ENCODE measurements at regions not wholly inside any gene's neighbourhood (a gene's known extent, or its start where the extent isn't known, plus 50 kb on each side); places are given as distances from the start of the nearest gene placed in this dataset.

- no peak for DNase-seq (ENCODE audit: extremely low spot score)
- ChIA-PET CTCF (no interaction called here), POLR2A (no interaction called here)
- TF ChIP-seq FOXM1 (IDR thresholded peaks at IDR 0.05; ENCODE audit: borderline replicate concordance) = no peak
- TF ChIP-seq CTBP1 (IDR thresholded peaks at IDR 0.05; ENCODE audit: borderline replicate concordance) = no peak
- no peak for TF ChIP-seq SUZ12 (IDR thresholded peaks at IDR 0.05)
- TF ChIP-seq ZNF384 (IDR thresholded peaks at IDR 0.05) = no peak
- TF ChIP-seq PKNOX1 (IDR thresholded peaks at IDR 0.05) = no peak
- no peak for TF ChIP-seq SP1 (IDR thresholded peaks at IDR 0.05)
- no peak for TF ChIP-seq TARDBP (IDR thresholded peaks at IDR 0.05)
- TF ChIP-seq FOXA1 (IDR thresholded peaks at IDR 0.05) = no peak
- TF ChIP-seq LEF1 (IDR thresholded peaks at IDR 0.05; ENCODE audit: borderline replicate concordance) = no peak
- no peak for TF ChIP-seq ELF4 (IDR thresholded peaks at IDR 0.05)
- TF ChIP-seq ARNT (IDR thresholded peaks at IDR 0.05) = no peak
- TF ChIP-seq FOXK2 (IDR thresholded peaks at IDR 0.05) = no peak
- no peak for TF ChIP-seq BHLHE40 (IDR thresholded peaks at IDR 0.05; ENCODE audit: borderline replicate concordance)
- TF ChIP-seq NFRKB (IDR thresholded peaks at IDR 0.05) = no peak
- TF ChIP-seq L3MBTL2 (conservative IDR thresholded peaks at IDR 0.05) = no peak
- no peak for TF ChIP-seq HDGF (IDR thresholded peaks at IDR 0.05; ENCODE audit: borderline replicate concordance)
Measured at GRCh38 chr5:57561231-57561842, 78.7 kb upstream of the ACTBL2 start.

GRCh38 chr5:57559110-57559635 is 76.6 kb upstream of the ACTBL2 start:
- no peak for DNase-seq (ENCODE audit: extremely low spot score)
- ChIA-PET POLR2A (no interaction called here), CTCF (no interaction called here)
- no peak for TF ChIP-seq PKNOX1 (IDR thresholded peaks at IDR 0.05)
- no peak for TF ChIP-seq FOXM1 (IDR thresholded peaks at IDR 0.05; ENCODE audit: borderline replicate concordance)
- no peak for TF ChIP-seq ZNF384 (IDR thresholded peaks at IDR 0.05)
- no peak for TF ChIP-seq LEF1 (IDR thresholded peaks at IDR 0.05; ENCODE audit: borderline replicate concordance)

GRCh38 chr5:57552033-57552432 is 69.4 kb upstream of the ACTBL2 start:
- POLR2A ChIA-PET = no interaction called here
- TF ChIP-seq CTBP1 (IDR thresholded peaks at IDR 0.05; ENCODE audit: borderline replicate concordance) (no peak), ELF4 (IDR thresholded peaks at IDR 0.05) (no peak), HDGF (IDR thresholded peaks at IDR 0.05; ENCODE audit: borderline replicate concordance) (no peak), LEF1 (IDR thresholded peaks at IDR 0.05; ENCODE audit: borderline replicate concordance) (no peak), FOXA1 (IDR thresholded peaks at IDR 0.05) (no peak), SUZ12 (IDR thresholded peaks at IDR 0.05) (no peak), NFRKB (IDR thresholded peaks at IDR 0.05) (no peak), BHLHE40 (IDR thresholded peaks at IDR 0.05; ENCODE audit: borderline replicate concordance) (no peak)
- CTCF ChIA-PET = no interaction called here
- no peak for DNase-seq (ENCODE audit: extremely low spot score)

GRCh38 chr5:57551251-57551650 is 68.6 kb upstream of the ACTBL2 start:
- DNase-seq (ENCODE audit: extremely low spot score) = no peak
- ChIA-PET POLR2A (no interaction called here), CTCF (no interaction called here)
- TF ChIP-seq LEF1 (IDR thresholded peaks at IDR 0.05; ENCODE audit: borderline replicate concordance) (no peak), ARNT (IDR thresholded peaks at IDR 0.05) (no peak), CTBP1 (IDR thresholded peaks at IDR 0.05; ENCODE audit: borderline replicate concordance) (no peak), ZNF384 (IDR thresholded peaks at IDR 0.05) (no peak), FOXK2 (IDR thresholded peaks at IDR 0.05) (no peak), HDGF (IDR thresholded peaks at IDR 0.05; ENCODE audit: borderline replicate concordance) (no peak), BHLHE40 (IDR thresholded peaks at IDR 0.05; ENCODE audit: borderline replicate concordance) (no peak)

- CTCF ChIA-PET = no interaction called here
- DNase-seq (ENCODE audit: extremely low spot score) = no peak
- POLR2A ChIA-PET = no interaction called here
- TF ChIP-seq TARDBP (IDR thresholded peaks at IDR 0.05) (no peak), FOXM1 (IDR thresholded peaks at IDR 0.05; ENCODE audit: borderline replicate concordance) (no peak), FOXA1 (IDR thresholded peaks at IDR 0.05) (no peak), ELF4 (IDR thresholded peaks at IDR 0.05) (no peak), FOXK2 (IDR thresholded peaks at IDR 0.05) (no peak), HDGF (IDR thresholded peaks at IDR 0.05; ENCODE audit: borderline replicate concordance) (no peak), SUZ12 (IDR thresholded peaks at IDR 0.05) (no peak), ZNF384 (IDR thresholded peaks at IDR 0.05) (no peak), CTBP1 (IDR thresholded peaks at IDR 0.05; ENCODE audit: borderline replicate concordance) (no peak), SP1 (IDR thresholded peaks at IDR 0.05) (no peak), NFRKB (IDR thresholded peaks at IDR 0.05) (no peak), ARNT (IDR thresholded peaks at IDR 0.05) (no peak), LEF1 (IDR thresholded peaks at IDR 0.05; ENCODE audit: borderline replicate concordance) (no peak), BHLHE40 (IDR thresholded peaks at IDR 0.05; ENCODE audit: borderline replicate concordance) (no peak), L3MBTL2 (conservative IDR thresholded peaks at IDR 0.05) (no peak)
Measured at GRCh38 chr5:57550132-57550531, 67.5 kb upstream of the ACTBL2 start.

GRCh38 chr5:57549566-57549965 is 67.0 kb upstream of the ACTBL2 start:
- ChIA-PET POLR2A (no interaction called here), CTCF (no interaction called here)
- TF ChIP-seq ELF4 (IDR thresholded peaks at IDR 0.05) = no peak
- no peak for TF ChIP-seq NFRKB (IDR thresholded peaks at IDR 0.05)
- no peak for TF ChIP-seq SUZ12 (IDR thresholded peaks at IDR 0.05)
- no peak for TF ChIP-seq CTBP1 (IDR thresholded peaks at IDR 0.05; ENCODE audit: borderline replicate concordance)
- no peak for TF ChIP-seq HDGF (IDR thresholded peaks at IDR 0.05; ENCODE audit: borderline replicate concordance)
- TF ChIP-seq SP1 (IDR thresholded peaks at IDR 0.05) = no peak
- no peak for TF ChIP-seq FOXK2 (IDR thresholded peaks at IDR 0.05)
- TF ChIP-seq PKNOX1 (IDR thresholded peaks at IDR 0.05) = no peak
- no peak for TF ChIP-seq ZNF384 (IDR thresholded peaks at IDR 0.05)
- TF ChIP-seq L3MBTL2 (conservative IDR thresholded peaks at IDR 0.05) = no peak
- no peak for TF ChIP-seq FOXM1 (IDR thresholded peaks at IDR 0.05; ENCODE audit: borderline replicate concordance)
- no peak for TF ChIP-seq FOXA1 (IDR thresholded peaks at IDR 0.05)
- no peak for TF ChIP-seq LEF1 (IDR thresholded peaks at IDR 0.05; ENCODE audit: borderline replicate concordance)
- no peak for TF ChIP-seq ARNT (IDR thresholded peaks at IDR 0.05)
- no peak for TF ChIP-seq BHLHE40 (IDR thresholded peaks at IDR 0.05; ENCODE audit: borderline replicate concordance)
- no peak for TF ChIP-seq TARDBP (IDR thresholded peaks at IDR 0.05)
- DNase-seq (ENCODE audit: extremely low spot score) = no peak
